MG63 (cell line): ENCODE measurements at regions not wholly inside any gene's neighbourhood (a gene's known extent, or its start where the extent isn't known, plus 50 kb on each side); places are given as distances from the start of the nearest gene placed in this dataset.

Experiments
- DNase-seq: peaks from one replicate; pipeline ENCODE4 v3.0.0-alpha.2; 2020
- H3K27me3 ChIP-seq: fragments of 250-450 bp; sonication (Bioruptor Pico); 2 replicates; pipeline ENCODE4 v1.5.1; 2020; ENCODE audit warnings: mild to moderate bottlenecking, moderate library complexity
- H3K36me3 ChIP-seq: fragments of 250-450 bp; sonication (Bioruptor Pico); 2 replicates; pipeline ENCODE4 v1.5.1; 2020; ENCODE audit warnings: mild to moderate bottlenecking, moderate library complexity
- H3K4me3 ChIP-seq: fragments of 250-450 bp; sonication (Bioruptor Pico); 2 replicates; pipeline ENCODE4 v1.5.1; 2020; ENCODE audit warnings: mild to moderate bottlenecking, moderate library complexity
- H3K9me3 ChIP-seq: fragments of 250-450 bp; sonication (Bioruptor Pico); 2 replicates; pipeline ENCODE4 v1.5.1; 2020; ENCODE audit warnings: mild to moderate bottlenecking, moderate library complexity

GRCh38 chr20:11849270-11849915, 68.3 kb upstream of the BTBD3 start:
- no peaks in the 10 kb centered on the region for H3K9me3 ChIP-seq
- H3K4me3 ChIP-seq = no peak overlapping the region
- H3K36me3 ChIP-seq = no peaks in the 10 kb centered on the region
- no peak for DNase-seq
- H3K27me3 ChIP-seq = no peaks in the 10 kb centered on the region

GRCh38 chr20:11849976-11850670, 67.6 kb upstream of the BTBD3 start:
- DNase-seq = peak; percentile 68
- no peaks in the 10 kb centered on the region for H3K36me3 ChIP-seq
- no peaks in the 10 kb centered on the region for H3K9me3 ChIP-seq
- no peak overlapping the region for H3K4me3 ChIP-seq
- no peaks in the 10 kb centered on the region for H3K27me3 ChIP-seq

GRCh38 chr20:11850901-11851300, 66.8 kb upstream of the BTBD3 start:
- no peaks in the 10 kb centered on the region for H3K27me3 ChIP-seq
- H3K9me3 ChIP-seq = no peaks in the 10 kb centered on the region
- DNase-seq = peak; percentile 19
- H3K36me3 ChIP-seq = no peaks in the 10 kb centered on the region
- H3K4me3 ChIP-seq = no peak overlapping the region

GRCh38 chr20:11851646-11852045, 66.0 kb upstream of the BTBD3 start:
- Histone ChIP-seq H3K9me3 (no peaks in the 10 kb centered on the region), H3K27me3 (no peaks in the 10 kb centered on the region), H3K4me3 (no peak overlapping the region), H3K36me3 (no peaks in the 10 kb centered on the region)
- DNase-seq = no peak

- Histone ChIP-seq H3K4me3 (no peak overlapping the region), H3K9me3 (no peaks in the 10 kb centered on the region), H3K36me3 (no peaks in the 10 kb centered on the region), H3K27me3 (no peaks in the 10 kb centered on the region)
- DNase-seq = no peak
These were observed 65.5 kb upstream of the BTBD3 start for GRCh38 chr20:11852189-11852588.

- Histone ChIP-seq H3K9me3 (no peaks in the 10 kb centered on the region), H3K27me3 (no peaks in the 10 kb centered on the region)
- DNase-seq = peak; percentile 26
These were observed 64.9 kb upstream of the BTBD3 start for GRCh38 chr20:11852811-11853210.

GRCh38 chr20:11853359-11853758, 64.3 kb upstream of the BTBD3 start:
- no peaks in the 10 kb centered on the region for H3K36me3 ChIP-seq
- H3K27me3 ChIP-seq = no peaks in the 10 kb centered on the region
- no peak overlapping the region for H3K4me3 ChIP-seq
- no peaks in the 10 kb centered on the region for H3K9me3 ChIP-seq
- DNase-seq = no peak

More at GRCh38 chr20:11852811-11853210, 64.9 kb upstream of the BTBD3 start:
- no peak overlapping the region for H3K4me3 ChIP-seq
- H3K36me3 ChIP-seq = no peaks in the 10 kb centered on the region

- H3K36me3 ChIP-seq = no peaks in the 10 kb centered on the region
- H3K27me3 ChIP-seq = no peaks in the 10 kb centered on the region
- DNase-seq = no peak
- no peak overlapping the region for H3K4me3 ChIP-seq
- H3K9me3 ChIP-seq = no peaks in the 10 kb centered on the region
These were observed 56.2 kb upstream of the BTBD3 start for GRCh38 chr20:11861479-11861878.

- DNase-seq = no peak
- no peaks in the 10 kb centered on the region for H3K9me3 ChIP-seq
- H3K27me3 ChIP-seq = no peaks in the 10 kb centered on the region
- H3K4me3 ChIP-seq = no peak overlapping the region
- no peaks in the 10 kb centered on the region for H3K36me3 ChIP-seq
These were observed 50.3 kb upstream of the BTBD3 start for GRCh38 chr20:11867291-11867919.
